ENCODE measurements at regions not wholly inside any gene's neighbourhood (a gene's known extent, or its start where the extent isn't known, plus 50 kb on each side); places are given as distances from the start of the nearest gene placed in this dataset.

GRCh38 chr10:120345186-120345585 lies 111.8 kb upstream of the PLPP4 start:
- in situ Hi-C loops (cut with MboI): no loop called here
- H3K36me3 ChIP-seq (ENCODE audit: control insufficient read depth, insufficient read depth, low read length): no peaks in the 10 kb centered on the region
- 0% methylated on average over 2 of the region's 2 CpGs for WGBS (ENCODE audit: insufficient coverage, low coverage, missing lambda C conversion rate)
- CTCF ChIA-PET (ENCODE audit: low intra/inter-chr PET ratio): no interaction called here
- intact Hi-C loops (cut with micrococcal nuclease): no loop called here
- POLR2A ChIA-PET: no interaction called here
- no peaks in the 10 kb centered on the region for H4K20me1 ChIP-seq (replicated peaks; ENCODE audit: control insufficient read depth, insufficient read depth, low read length)
- no peaks in the 10 kb centered on the region for H3K79me2 ChIP-seq (ENCODE audit: control insufficient read depth, insufficient read depth, low read length)
- no peak for ATAC-seq
- H3K27ac ChIP-seq (ENCODE audit: extremely low read depth, low read depth, low read length): no peak overlapping the region
- TF ChIP-seq, protein P1, sequence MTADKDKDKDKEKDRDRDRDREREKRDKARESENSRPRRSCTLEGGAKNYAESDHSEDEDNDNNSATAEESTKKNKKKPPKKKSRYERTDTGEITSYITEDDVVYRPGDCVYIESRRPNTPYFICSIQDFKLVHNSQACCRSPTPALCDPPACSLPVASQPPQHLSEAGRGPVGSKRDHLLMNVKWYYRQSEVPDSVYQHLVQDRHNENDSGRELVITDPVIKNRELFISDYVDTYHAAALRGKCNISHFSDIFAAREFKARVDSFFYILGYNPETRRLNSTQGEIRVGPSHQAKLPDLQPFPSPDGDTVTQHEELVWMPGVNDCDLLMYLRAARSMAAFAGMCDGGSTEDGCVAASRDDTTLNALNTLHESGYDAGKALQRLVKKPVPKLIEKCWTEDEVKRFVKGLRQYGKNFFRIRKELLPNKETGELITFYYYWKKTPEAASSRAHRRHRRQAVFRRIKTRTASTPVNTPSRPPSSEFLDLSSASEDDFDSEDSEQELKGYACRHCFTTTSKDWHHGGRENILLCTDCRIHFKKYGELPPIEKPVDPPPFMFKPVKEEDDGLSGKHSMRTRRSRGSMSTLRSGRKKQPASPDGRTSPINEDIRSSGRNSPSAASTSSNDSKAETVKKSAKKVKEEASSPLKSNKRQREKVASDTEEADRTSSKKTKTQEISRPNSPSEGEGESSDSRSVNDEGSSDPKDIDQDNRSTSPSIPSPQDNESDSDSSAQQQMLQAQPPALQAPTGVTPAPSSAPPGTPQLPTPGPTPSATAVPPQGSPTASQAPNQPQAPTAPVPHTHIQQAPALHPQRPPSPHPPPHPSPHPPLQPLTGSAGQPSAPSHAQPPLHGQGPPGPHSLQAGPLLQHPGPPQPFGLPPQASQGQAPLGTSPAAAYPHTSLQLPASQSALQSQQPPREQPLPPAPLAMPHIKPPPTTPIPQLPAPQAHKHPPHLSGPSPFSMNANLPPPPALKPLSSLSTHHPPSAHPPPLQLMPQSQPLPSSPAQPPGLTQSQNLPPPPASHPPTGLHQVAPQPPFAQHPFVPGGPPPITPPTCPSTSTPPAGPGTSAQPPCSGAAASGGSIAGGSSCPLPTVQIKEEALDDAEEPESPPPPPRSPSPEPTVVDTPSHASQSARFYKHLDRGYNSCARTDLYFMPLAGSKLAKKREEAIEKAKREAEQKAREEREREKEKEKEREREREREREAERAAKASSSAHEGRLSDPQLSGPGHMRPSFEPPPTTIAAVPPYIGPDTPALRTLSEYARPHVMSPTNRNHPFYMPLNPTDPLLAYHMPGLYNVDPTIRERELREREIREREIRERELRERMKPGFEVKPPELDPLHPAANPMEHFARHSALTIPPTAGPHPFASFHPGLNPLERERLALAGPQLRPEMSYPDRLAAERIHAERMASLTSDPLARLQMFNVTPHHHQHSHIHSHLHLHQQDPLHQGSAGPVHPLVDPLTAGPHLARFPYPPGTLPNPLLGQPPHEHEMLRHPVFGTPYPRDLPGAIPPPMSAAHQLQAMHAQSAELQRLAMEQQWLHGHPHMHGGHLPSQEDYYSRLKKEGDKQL (CRISPR knock-in tag; IDR thresholded peaks at IDR 0.05; ENCODE audit: borderline replicate concordance): no peak
- TF ChIP-seq ZFPM2 (CRISPR knock-in tag; IDR thresholded peaks at IDR 0.05): no peak
- no peak for TF ChIP-seq TEAD4 (IDR thresholded peaks at IDR 0.05; ENCODE audit: low read length)
- no peak for TF ChIP-seq TEAD4 (CRISPR knock-in tag; IDR thresholded peaks at IDR 0.05; ENCODE audit: borderline replicate concordance)
- TF ChIP-seq CXXC5 (CRISPR knock-in tag; IDR thresholded peaks at IDR 0.05): no peak
- no peak for TF ChIP-seq NR0B1 (IDR thresholded peaks at IDR 0.05; ENCODE audit: partially characterized antibody)
- TF ChIP-seq EHMT2 (IDR thresholded peaks at IDR 0.05): no peak
- no peak for TF ChIP-seq ZFP30 (CRISPR knock-in tag; IDR thresholded peaks at IDR 0.05; ENCODE audit: borderline replicate concordance)
- no peaks in the 10 kb centered on the region for H3K27me3 ChIP-seq (ENCODE audit: control insufficient read depth in 2 of 2, insufficient read depth in 2 of 2, low read length in 2 of 2)
- no peak overlapping the region for H3K4me2 ChIP-seq (ENCODE audit: insufficient read depth, low read length)
- FAIRE-seq: no peak
- no TSS peak for BruUV-seq (replicated peaks)
- H3K4me1 ChIP-seq (replicated peaks in 1 of 2; ENCODE audit: control insufficient read depth in 2 of 2, insufficient read depth in 2 of 2, low read length in 2 of 2): no peaks in the 10 kb centered on the region
- no peak overlapping the region for H3K4me3 ChIP-seq
- H3K9ac ChIP-seq (ENCODE audit: insufficient read depth in 1 of 2, low read depth in 2 of 2, low read length in 2 of 2): no peak overlapping the region
- H2AFZ ChIP-seq (ENCODE audit: low read depth, low read length): no peak overlapping the region
- no peaks in the 10 kb centered on the region for H3K9me3 ChIP-seq (replicated peaks; ENCODE audit: control insufficient read depth, insufficient read depth, low read depth, low read length)
- DNase-seq (ENCODE audit: extremely low read depth in 1 of 4, low spot score in 3 of 4): no peak
- no peaks in the 10 kb centered on the region for H3K9me1 ChIP-seq (ENCODE audit: control insufficient read depth, insufficient read depth, low read length)
